ENCODE measurements at regions not wholly inside any gene's neighbourhood (a gene's known extent, or its start where the extent isn't known, plus 50 kb on each side); places are given as distances from the start of the nearest gene placed in this dataset.

- H3K27me3 Mint-ChIP-seq (ENCODE audit: low read depth) = peaks cover 7% of the 10 kb centered on the region
- DNase-seq = no peak
- ATAC-seq = no peak
- H3K4me1 Mint-ChIP-seq (ENCODE audit: low read depth) = no peaks in the 10 kb centered on the region
- no peaks in the 10 kb centered on the region for H3K36me3 Mint-ChIP-seq (ENCODE audit: insufficient read depth)
- no peak overlapping the region for H3K4me3 Mint-ChIP-seq
- H3K9me3 Mint-ChIP-seq = no peaks in the 10 kb centered on the region
Measured at GRCh38 chr19:30741566-30741965, 369.4 kb downstream of the ZNF536 start.

- no peak for ATAC-seq
- no peaks in the 10 kb centered on the region for H3K4me1 Mint-ChIP-seq (ENCODE audit: low read depth)
- H3K27me3 Mint-ChIP-seq (ENCODE audit: low read depth) = peaks cover 7% of the 10 kb centered on the region
- DNase-seq = no peak
- H3K9me3 Mint-ChIP-seq = no peaks in the 10 kb centered on the region
- no peak overlapping the region for H3K4me3 Mint-ChIP-seq
- no peaks in the 10 kb centered on the region for H3K36me3 Mint-ChIP-seq (ENCODE audit: insufficient read depth)
Measured at GRCh38 chr19:30739394-30739793, 367.2 kb downstream of the ZNF536 start.

GRCh38 chr19:30738047-30738446 lies 365.9 kb downstream of the ZNF536 start:
- ATAC-seq = no peak
- Mint-ChIP-seq H3K4me3 (no peak overlapping the region), H3K36me3 (ENCODE audit: insufficient read depth) (no peaks in the 10 kb centered on the region), H3K9me3 (no peaks in the 10 kb centered on the region), H3K4me1 (ENCODE audit: low read depth) (no peaks in the 10 kb centered on the region), H3K27me3 (ENCODE audit: low read depth) (peaks cover 5% of the 10 kb centered on the region)
- DNase-seq = no peak

GRCh38 chr19:30734669-30735068 lies 362.5 kb downstream of the ZNF536 start:
- ATAC-seq (no peak), DNase-seq (no peak)
- H3K4me1 Mint-ChIP-seq (ENCODE audit: low read depth) = no peaks in the 10 kb centered on the region
- no peaks in the 10 kb centered on the region for H3K36me3 Mint-ChIP-seq (ENCODE audit: insufficient read depth)
- no peak overlapping the region for H3K4me3 Mint-ChIP-seq
- H3K27me3 Mint-ChIP-seq (ENCODE audit: low read depth) = peaks cover 2% of the 10 kb centered on the region
- no peaks in the 10 kb centered on the region for H3K9me3 Mint-ChIP-seq

- no peak for ATAC-seq
- H3K4me3 Mint-ChIP-seq = no peak overlapping the region
- H3K36me3 Mint-ChIP-seq (ENCODE audit: insufficient read depth) = no peaks in the 10 kb centered on the region
- no peaks in the 10 kb centered on the region for H3K9me3 Mint-ChIP-seq
- H3K27me3 Mint-ChIP-seq (ENCODE audit: low read depth) = peaks cover 3% of the 10 kb centered on the region
- no peak for DNase-seq
- no peaks in the 10 kb centered on the region for H3K4me1 Mint-ChIP-seq (ENCODE audit: low read depth)
Measured at GRCh38 chr19:30733826-30734550, 361.8 kb downstream of the ZNF536 start.

- DNase-seq (no peak), ATAC-seq (no peak)
- no peaks in the 10 kb centered on the region for H3K4me1 Mint-ChIP-seq (ENCODE audit: low read depth)
- H3K36me3 Mint-ChIP-seq (ENCODE audit: insufficient read depth) = no peaks in the 10 kb centered on the region
- no peak overlapping the region for H3K4me3 Mint-ChIP-seq
- H3K27me3 Mint-ChIP-seq (ENCODE audit: low read depth) = peaks cover 3% of the 10 kb centered on the region
- no peaks in the 10 kb centered on the region for H3K9me3 Mint-ChIP-seq
Measured at GRCh38 chr19:30731591-30731990, 359.4 kb downstream of the ZNF536 start.

GRCh38 chr19:30729451-30729850 lies 357.3 kb downstream of the ZNF536 start:
- ATAC-seq (no peak), DNase-seq (no peak)
- Mint-ChIP-seq H3K4me1 (ENCODE audit: low read depth) (no peaks in the 10 kb centered on the region), H3K9me3 (no peaks in the 10 kb centered on the region), H3K36me3 (ENCODE audit: insufficient read depth) (no peaks in the 10 kb centered on the region), H3K4me3 (no peak overlapping the region), H3K27me3 (ENCODE audit: low read depth) (peaks cover 3% of the 10 kb centered on the region)

- no peaks in the 10 kb centered on the region for H3K9me3 Mint-ChIP-seq
- peaks cover 8% of the 10 kb centered on the region for H3K4me1 Mint-ChIP-seq (ENCODE audit: low read depth)
- no peaks in the 10 kb centered on the region for H3K36me3 Mint-ChIP-seq (ENCODE audit: insufficient read depth)
- no peak overlapping the region for H3K4me3 Mint-ChIP-seq
- no peak for ATAC-seq
- peaks cover 10% of the 10 kb centered on the region for H3K27me3 Mint-ChIP-seq (ENCODE audit: low read depth)
- no peak for DNase-seq
Measured at GRCh38 chr19:30722761-30723160, 350.6 kb downstream of the ZNF536 start.

- Mint-ChIP-seq H3K4me3 (no peak overlapping the region), H3K9me3 (no peaks in the 10 kb centered on the region), H3K36me3 (ENCODE audit: insufficient read depth) (no peaks in the 10 kb centered on the region), H3K27me3 (ENCODE audit: low read depth) (peaks cover 10% of the 10 kb centered on the region), H3K4me1 (ENCODE audit: low read depth) (peaks cover 8% of the 10 kb centered on the region)
- DNase-seq (no peak), ATAC-seq (no peak)
Measured at GRCh38 chr19:30722186-30722585, 350.0 kb downstream of the ZNF536 start.

GRCh38 chr19:30719999-30720345 lies 347.8 kb downstream of the ZNF536 start:
- Mint-ChIP-seq H3K4me3 (peak overlapping the region; percentile 61), H3K36me3 (ENCODE audit: insufficient read depth) (no peaks in the 10 kb centered on the region), H3K4me1 (ENCODE audit: low read depth) (peaks cover 8% of the 10 kb centered on the region), H3K27me3 (ENCODE audit: low read depth) (peaks cover 10% of the 10 kb centered on the region), H3K9me3 (no peaks in the 10 kb centered on the region)
- no peak for ATAC-seq
- no peak for DNase-seq

- no peaks in the 10 kb centered on the region for H3K9me3 Mint-ChIP-seq
- peaks cover 13% of the 10 kb centered on the region for H3K27me3 Mint-ChIP-seq (ENCODE audit: low read depth)
- ATAC-seq (peak; percentile 27 to 41), DNase-seq (no peak)
- H3K36me3 Mint-ChIP-seq (ENCODE audit: insufficient read depth) = no peaks in the 10 kb centered on the region
- H3K4me1 Mint-ChIP-seq (ENCODE audit: low read depth) = peaks cover 8% of the 10 kb centered on the region
- H3K4me3 Mint-ChIP-seq = peak overlapping the region; percentile 61
Measured at GRCh38 chr19:30719189-30719998, 347.2 kb downstream of the ZNF536 start.

GRCh38 chr19:30718707-30719106 lies 346.5 kb downstream of the ZNF536 start:
- no peak for ATAC-seq
- peaks cover 13% of the 10 kb centered on the region for H3K27me3 Mint-ChIP-seq (ENCODE audit: low read depth)
- no peaks in the 10 kb centered on the region for H3K9me3 Mint-ChIP-seq
- no peaks in the 10 kb centered on the region for H3K36me3 Mint-ChIP-seq (ENCODE audit: insufficient read depth)
- H3K4me1 Mint-ChIP-seq (ENCODE audit: low read depth) = peaks cover 8% of the 10 kb centered on the region
- no peak for DNase-seq
- H3K4me3 Mint-ChIP-seq = peak overlapping the region; percentile 61

- Mint-ChIP-seq H3K9me3 (no peaks in the 10 kb centered on the region), H3K36me3 (ENCODE audit: insufficient read depth) (no peaks in the 10 kb centered on the region), H3K27me3 (ENCODE audit: low read depth) (peaks cover 13% of the 10 kb centered on the region), H3K4me3 (no peak overlapping the region), H3K4me1 (ENCODE audit: low read depth) (peaks cover 8% of the 10 kb centered on the region)
- DNase-seq = no peak
- no peak for ATAC-seq
Measured at GRCh38 chr19:30718014-30718413, 345.8 kb downstream of the ZNF536 start.

GRCh38 chr19:30717381-30717780 lies 345.2 kb downstream of the ZNF536 start:
- no peak for DNase-seq
- no peak for ATAC-seq
- Mint-ChIP-seq H3K9me3 (no peaks in the 10 kb centered on the region), H3K36me3 (ENCODE audit: insufficient read depth) (no peaks in the 10 kb centered on the region), H3K4me1 (ENCODE audit: low read depth) (peaks cover 8% of the 10 kb centered on the region), H3K4me3 (no peak overlapping the region), H3K27me3 (ENCODE audit: low read depth) (peaks cover 13% of the 10 kb centered on the region)

All from activated T-cell treated with anti-CD3 and anti-CD28 coated beads, Interleukin-2, amount 50 U/mL, for 4 hours (primary cell).